SK-N-SH (cell line): ENCODE measurements at regions not wholly inside any gene's neighbourhood (a gene's known extent, or its start where the extent isn't known, plus 50 kb on each side); places are given as distances from the start of the nearest gene placed in this dataset.

Experiments used
- CTCF ChIA-PET: fragments of 300-600, 350-600 bp; formaldehyde crosslinking; extraction: SDS; loops from one replicate; lab custom pipeline; 2021; lab: Yijun Ruan, JAX
- POLR2A ChIA-PET: fragments of 350-600 bp; sonication (Branson Sonifier 250); formaldehyde crosslinking; extraction: SDS; loops from one replicate; lab custom pipeline; 2020; ENCODE audit warnings: antibody characterized with exemption, inconsistent platforms; lab: Yijun Ruan, JAX
- DNase-seq: peaks from one replicate; pipeline ENCODE4 v3.0.0; 2012
- H2AFZ ChIP-seq: fragments of 200-600 bp; sonication (generic); 2 replicates; pipeline ENCODE4 v1.8.1; 2016; ENCODE audit warnings: antibody characterized with exemption, mild to moderate bottlenecking, low read depth
- H3F3A ChIP-seq: fragments of 200-600 bp; sonication (generic); replicated peaks from 2 replicates; pipeline ENCODE3; 2016; ENCODE audit warnings: antibody characterized with exemption, mild to moderate bottlenecking; ENCODE audit not compliant: insufficient read depth
- H3K27ac ChIP-seq, 2 experiments: fragments of 200-500 bp in 1 of 2; fragments of 200-600 bp in 1 of 2; sonication (Bioruptor generic) in 1 of 2; sonication (generic), shearing (Covaris generic) in 1 of 2; 2 replicates each; pipeline versions ENCODE4 v1.5.1 to v1.6.1; 2014 to 2016; ENCODE audit warnings: low read depth in 2 of 2, inconsistent platforms in 1 of 2, low read length in 1 of 2, mild to moderate bottlenecking in 1 of 2, mixed read lengths in 1 of 2
- H3K27me3 ChIP-seq: fragments of 200-600 bp; sonication (generic), shearing (Covaris generic); 2 replicates; pipeline ENCODE4 v1.6.1; 2016; ENCODE audit warnings: mixed run types; ENCODE audit not compliant: insufficient read depth
- H3K36me3 ChIP-seq, 2 experiments: fragments of 200-500 bp in 1 of 2; fragments of 200-600 bp in 1 of 2; sonication (Bioruptor generic) in 1 of 2; sonication (generic) in 1 of 2; replicated peaks in 1 of 2; 2 replicates each; pipeline versions ENCODE3 to v1.5.1; 2014 to 2016; ENCODE audit warnings: low read length in 1 of 2, mild to moderate bottlenecking in 1 of 2; ENCODE audit not compliant: insufficient read depth in 2 of 2, control insufficient read depth in 1 of 2
- H3K4me1 ChIP-seq, 2 experiments: fragments of 200-500 bp in 1 of 2; fragments of 200-600 bp in 1 of 2; sonication (Bioruptor generic) in 1 of 2; sonication (generic), shearing (Covaris generic) in 1 of 2; 2 replicates each; pipeline versions ENCODE4 v1.5.1 to v1.6.1; 2014 to 2016; ENCODE audit warnings: low read depth in 1 of 2, low read length in 1 of 2, mixed run types in 1 of 2; ENCODE audit not compliant: insufficient read depth in 2 of 2, control insufficient read depth in 1 of 2
- H3K4me2 ChIP-seq: fragments of 200-600 bp; sonication (generic), shearing (Covaris generic); 2 replicates; pipeline ENCODE4 v1.6.1; 2017; ENCODE audit warnings: mixed run types
- H3K4me3 ChIP-seq, 2 experiments: fragments of 200-500 bp in 1 of 2; fragments of 200-600 bp in 1 of 2; sonication (Bioruptor generic) in 1 of 2; sonication (generic), shearing (Covaris generic) in 1 of 2; 2 replicates each; pipeline versions ENCODE4 v1.5.1 to v1.8.1; 2014 to 2016; ENCODE audit warnings: low read depth in 2 of 2, inconsistent platforms in 1 of 2, low read length in 1 of 2, mild to moderate bottlenecking in 1 of 2, mixed read lengths in 1 of 2, moderate library complexity in 1 of 2
- H3K79me2 ChIP-seq: fragments of 200-600 bp; sonication (generic); 2 replicates; pipeline ENCODE4 v1.8.1; 2017; ENCODE audit warnings: mild to moderate bottlenecking; ENCODE audit not compliant: insufficient read depth
- H3K9ac ChIP-seq: fragments of 200-600 bp; sonication (generic); 2 replicates; pipeline ENCODE4 v1.6.1; 2017; ENCODE audit warnings: mixed run types
- H3K9me2 ChIP-seq: fragments of 200-600 bp; sonication (generic); 2 replicates; pipeline ENCODE4 v1.6.1; 2017; ENCODE audit warnings: mixed run types
- H3K9me3 ChIP-seq: fragments of 200-600 bp; sonication (generic); 2 replicates; pipeline ENCODE4 v1.6.1; 2017; ENCODE audit warnings: mixed run types, mild to moderate bottlenecking, moderate library complexity
- H4K20me1 ChIP-seq: fragments of 200-600 bp; sonication (generic); 2 replicates; pipeline ENCODE4 v1.6.1; 2017; ENCODE audit warnings: mild to moderate bottlenecking, mixed run types; ENCODE audit not compliant: insufficient read depth
- FOSL2 ChIP-seq: IDR thresholded peaks from 2 replicates; pipeline ENCODE4 v1.4.0; 2012; ENCODE audit warnings: low read depth, mild to moderate bottlenecking, moderate library complexity, borderline replicate concordance
- GATA2 ChIP-seq: sonication (generic); formaldehyde crosslinking; IDR thresholded peaks from 2 replicates; pipeline ENCODE4 v1.5.0; 2020; ENCODE audit warnings: mild to moderate bottlenecking, missing genetic modification reagents
- NFIC ChIP-seq: IDR thresholded peaks from 2 replicates; pipeline ENCODE4 v1.4.0; 2012; ENCODE audit warnings: borderline replicate concordance
- POLR2AphosphoS5 ChIP-seq: IDR thresholded peaks from 2 replicates; pipeline ENCODE4 v1.6.1; 2012; ENCODE audit warnings: low read depth, low read length
- RFX5 ChIP-seq: IDR thresholded peaks from 2 replicates; pipeline ENCODE4 v1.6.1; 2012; ENCODE audit warnings: mild to moderate bottlenecking, improper control_type of control experiment, low read length
- SIN3A ChIP-seq: IDR thresholded peaks from 2 replicates; pipeline ENCODE4 v1.6.1; 2012; ENCODE audit warnings: low read depth, mild to moderate bottlenecking, low read length, moderate library complexity, borderline replicate concordance
- USF2 ChIP-seq: fragments of 150-350 bp; IDR thresholded peaks from 2 replicates; pipeline ENCODE4 v1.6.1; 2017; ENCODE audit warnings: antibody characterized with exemption, low read length, low read depth, borderline replicate concordance
- WGBS: methylation state at CpG from one replicate; pipeline ENCODE4 v1.1.6; 2017; ENCODE audit warnings: low lambda C conversion rate; 5-methylcytosine and 5-hydroxymethylcytosine counted together

GRCh38 chr1:224486801-224487583 lies 52.4 kb upstream of the WDR26 start:
- H3K27me3 ChIP-seq: no peaks in the 10 kb centered on the region
- no peak for DNase-seq
- no peaks in the 10 kb centered on the region for H3K36me3 ChIP-seq
- TF ChIP-seq RFX5 (no peak), GATA2 (peak; percentile 53; the same call in 1 of the 2 replicates), FOSL2 (no peak)
- CTCF ChIA-PET: interaction anchor here (1.1 to 1.6 kb wide), 3 partner anchors 23 to 365 kb away, joined by 3 to 4 read pairs (median 3); no protein-coding TSS in a partner anchor
- no peak overlapping the region for H2AFZ ChIP-seq
- H3K9me3 ChIP-seq: no peaks in the 10 kb centered on the region
- H3K4me3 ChIP-seq: no peak overlapping the region
- H3K9me2 ChIP-seq: no peaks in the 10 kb centered on the region
- H3K27ac ChIP-seq: no peak overlapping the region
- H3K4me2 ChIP-seq: no peak overlapping the region
- WGBS: 72% methylated on average over 6 of the region's 6 CpGs
- H4K20me1 ChIP-seq: no peaks in the 10 kb centered on the region
- POLR2A ChIA-PET: no interaction called here
- no peaks in the 10 kb centered on the region for H3F3A ChIP-seq
- no peak overlapping the region for H3K9ac ChIP-seq
- H3K79me2 ChIP-seq: no peaks in the 10 kb centered on the region
- peaks cover 0 to 8% of the 10 kb centered on the region in 2 experiments; a peak in 1 of 4 replicates for H3K4me1 ChIP-seq

- Histone ChIP-seq H3K9ac (no peak overlapping the region), H3K9me3 (no peaks in the 10 kb centered on the region), H3K36me3 (no peaks in the 10 kb centered on the region), H4K20me1 (no peaks in the 10 kb centered on the region), H3K4me1 (peaks cover 0 to 8% of the 10 kb centered on the region in 2 experiments; a peak in 1 of 4 replicates)
- no peak for DNase-seq
- TF ChIP-seq SIN3A (no peak), USF2 (no peak), POLR2AphosphoS5 (no peak), NFIC (no peak)
- TF ChIP-seq, all 33 proteins: peak for 0
- POLR2A ChIA-PET: no interaction called here
- H3F3A ChIP-seq: no peaks in the 10 kb centered on the region
- no peak overlapping the region for H3K4me2 ChIP-seq
- CTCF ChIA-PET: interaction anchor here (0.6 to 1.6 kb wide), 2 partner anchors 434 to 571 kb away, joined by 3 to 4 read pairs; no protein-coding TSS in a partner anchor
- H2AFZ ChIP-seq: no peak overlapping the region
- no peak overlapping the region for H3K4me3 ChIP-seq
- H3K27ac ChIP-seq: no peak overlapping the region
- H3K9me2 ChIP-seq: no peaks in the 10 kb centered on the region
- H3K27me3 ChIP-seq: no peaks in the 10 kb centered on the region
- H3K79me2 ChIP-seq: no peaks in the 10 kb centered on the region
- WGBS: 94% methylated on average over 2 of the region's 2 CpGs
These were observed 54.4 kb upstream of the WDR26 start for GRCh38 chr1:224488806-224489499.
